WTC11 (cell line): ENCODE measurements at regions not wholly inside any gene's neighbourhood (a gene's known extent, or its start where the extent isn't known, plus 50 kb on each side); places are given as distances from the start of the nearest gene placed in this dataset.

Experiments used
- ATAC-seq: fragments of 200-7000 bp; cut with Tn5 transposase; 2 replicates; pipeline ENCODE4 v1.10.0; 2021; ENCODE audit warnings: mild to moderate bottlenecking, moderate library complexity
- CTCF ChIA-PET: fragments of 300-600 bp; sonication (Branson Sonifier 250); formaldehyde crosslinking; loops from one replicate; lab custom pipeline; 2021; ENCODE audit warnings: antibody characterized with exemption; lab: Charles Lee
- POLR2A ChIA-PET: fragments of 350-600 bp; sonication (Branson Sonifier 250); formaldehyde crosslinking; loops from one replicate; lab custom pipeline; 2021; ENCODE audit warnings: antibody characterized with exemption; lab: Charles Lee
- DNase-seq: peaks from one replicate; pipeline ENCODE4 v3.0.0; 2021; ENCODE audit warnings: low spot score
- H3K27ac Mint-ChIP-seq: 2 replicates; pipeline ENCODE4 v1.8.0; 2021; ENCODE audit warnings: mixed read lengths
- H3K27me3 Mint-ChIP-seq: 2 replicates; pipeline ENCODE4 v1.8.0; 2021; ENCODE audit warnings: low read depth, mild to moderate bottlenecking, moderate library complexity, mixed read lengths
- H3K36me3 Mint-ChIP-seq: 2 replicates; pipeline ENCODE4 v1.8.0; 2021; ENCODE audit warnings: mixed read lengths
- H3K4me1 Mint-ChIP-seq: 2 replicates; pipeline ENCODE4 v1.8.0; 2022; ENCODE audit warnings: mixed read lengths
- H3K4me3 Mint-ChIP-seq: 2 replicates; pipeline ENCODE4 v1.8.0; 2021; ENCODE audit warnings: mild to moderate bottlenecking, moderate library complexity, mixed read lengths
- H3K9me3 Mint-ChIP-seq: 2 replicates; pipeline ENCODE4 v1.8.0; 2021; ENCODE audit warnings: mixed read lengths
- CREM ChIP-seq: sonication (generic); formaldehyde crosslinking; IDR thresholded peaks from 2 replicates; pipeline ENCODE4 v1.8.1; 2022; ENCODE audit warnings: mild to moderate bottlenecking, missing genetic modification reagents, moderate library complexity
- ESRRA ChIP-seq: sonication (generic); formaldehyde crosslinking; IDR thresholded peaks from 2 replicates; pipeline ENCODE4 v1.8.1; 2022; ENCODE audit warnings: mild to moderate bottlenecking, missing genetic modification reagents, borderline replicate concordance
- FOXJ3 ChIP-seq: sonication (generic); formaldehyde crosslinking; IDR thresholded peaks from 2 replicates; pipeline ENCODE4 v1.9.0; 2021; ENCODE audit warnings: missing genetic modification reagents, mild to moderate bottlenecking, borderline replicate concordance
- FOXK1 ChIP-seq: sonication (generic); formaldehyde crosslinking; IDR thresholded peaks from 2 replicates; pipeline ENCODE4 v1.8.0; 2022; ENCODE audit warnings: mild to moderate bottlenecking, moderate library complexity, missing genetic modification reagents
- MXD4 ChIP-seq: fragments of 250-450 bp; sonication (Bioruptor Pico); IDR thresholded peaks from 2 replicates; pipeline ENCODE4 v1.8.0; 2021; ENCODE audit warnings: mild to moderate bottlenecking, moderate library complexity, borderline replicate concordance
- NFYB ChIP-seq: sonication (generic); formaldehyde crosslinking; conservative IDR thresholded peaks from 2 replicates; pipeline ENCODE4 v1.8.0; 2022; ENCODE audit warnings: low read depth, missing genetic modification reagents
- SMAD4 ChIP-seq: sonication (generic); formaldehyde crosslinking; IDR thresholded peaks from 2 replicates; pipeline ENCODE4 v1.8.0; 2022; ENCODE audit warnings: mild to moderate bottlenecking, missing genetic modification reagents
- ZNF232 ChIP-seq: sonication (generic); formaldehyde crosslinking; IDR thresholded peaks from 2 replicates; pipeline ENCODE4 v1.8.0; 2022; ENCODE audit warnings: mild to moderate bottlenecking, missing genetic modification reagents
- ZNF671 ChIP-seq: fragments of 250-450 bp; sonication (Bioruptor Pico); IDR thresholded peaks from 2 replicates; pipeline ENCODE4 v1.8.0; 2021; ENCODE audit warnings: mild to moderate bottlenecking
- TF ChIP-seq, protein P1 (sequence below): sonication (generic); formaldehyde crosslinking; IDR thresholded peaks from 2 replicates; pipeline ENCODE4 v1.8.0; 2022; ENCODE audit warnings: mild to moderate bottlenecking, missing genetic modification reagents
- TF ChIP-seq, protein P2 (sequence below): sonication (generic); formaldehyde crosslinking; IDR thresholded peaks from 2 replicates; pipeline ENCODE4 v1.8.1; 2023; ENCODE audit warnings: mild to moderate bottlenecking, missing genetic modification reagents
- TF ChIP-seq, protein P3 (sequence below): sonication (generic); formaldehyde crosslinking; conservative IDR thresholded peaks from 2 replicates; pipeline ENCODE4 v1.8.1; 2022; ENCODE audit warnings: mild to moderate bottlenecking, missing genetic modification reagents
- TF ChIP-seq, protein P4 (sequence below): sonication (generic); formaldehyde crosslinking; IDR thresholded peaks from 2 replicates; pipeline ENCODE4 v1.8.1; 2022; ENCODE audit warnings: low read depth, mild to moderate bottlenecking, moderate library complexity, missing genetic modification reagents, borderline replicate concordance
- TF ChIP-seq, protein P5 (sequence below): sonication (generic); formaldehyde crosslinking; IDR thresholded peaks from 2 replicates; pipeline ENCODE4 v1.8.1; 2022; ENCODE audit warnings: missing genetic modification reagents, borderline replicate concordance
- TF ChIP-seq, protein P6 (sequence below): sonication (generic); formaldehyde crosslinking; IDR thresholded peaks from 2 replicates; pipeline ENCODE4 v1.8.0; 2023; ENCODE audit warnings: mild to moderate bottlenecking, missing genetic modification reagents
- TF ChIP-seq, protein P7 (sequence below): sonication (generic); formaldehyde crosslinking; IDR thresholded peaks from 2 replicates; pipeline ENCODE4 v1.8.1; 2023; ENCODE audit warnings: mild to moderate bottlenecking, missing genetic modification reagents

DNA sequence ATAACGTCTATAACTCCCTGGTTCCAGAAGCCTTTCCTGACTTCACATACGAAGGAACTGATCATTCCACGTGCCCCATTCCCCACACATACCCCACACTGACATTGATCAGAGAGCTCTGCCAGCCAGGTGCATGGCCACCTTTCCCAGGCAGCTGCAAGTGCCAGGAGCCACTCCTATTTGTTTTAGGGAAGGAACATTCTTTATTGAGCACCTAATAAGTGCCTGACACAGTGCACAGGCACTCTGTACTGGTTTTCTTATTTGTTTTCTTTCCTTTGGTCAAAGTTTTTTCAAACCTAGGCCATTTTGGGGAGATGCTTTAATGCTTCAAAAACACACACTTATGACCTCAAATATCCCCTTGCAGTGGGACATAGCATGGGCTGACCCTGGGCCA, 50.0 kb downstream of the PITPNM2 start:
- ATAC-seq (no peak), DNase-seq (no peak)
- CTCF ChIA-PET = no interaction called here
- Mint-ChIP-seq H3K4me1 (peaks cover 49% of the 10 kb centered on the region), H3K27ac (no peak overlapping the region), H3K9me3 (no peaks in the 10 kb centered on the region), H3K36me3 (no peaks in the 10 kb centered on the region), H3K27me3 (no peaks in the 10 kb centered on the region)
- POLR2A ChIA-PET = no interaction called here
- no peak for TF ChIP-seq CREM (CRISPR knock-in tag)
- TF ChIP-seq, protein P1, sequence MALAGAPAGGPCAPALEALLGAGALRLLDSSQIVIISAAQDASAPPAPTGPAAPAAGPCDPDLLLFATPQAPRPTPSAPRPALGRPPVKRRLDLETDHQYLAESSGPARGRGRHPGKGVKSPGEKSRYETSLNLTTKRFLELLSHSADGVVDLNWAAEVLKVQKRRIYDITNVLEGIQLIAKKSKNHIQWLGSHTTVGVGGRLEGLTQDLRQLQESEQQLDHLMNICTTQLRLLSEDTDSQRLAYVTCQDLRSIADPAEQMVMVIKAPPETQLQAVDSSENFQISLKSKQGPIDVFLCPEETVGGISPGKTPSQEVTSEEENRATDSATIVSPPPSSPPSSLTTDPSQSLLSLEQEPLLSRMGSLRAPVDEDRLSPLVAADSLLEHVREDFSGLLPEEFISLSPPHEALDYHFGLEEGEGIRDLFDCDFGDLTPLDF (CRISPR knock-in tag) = no peak
- TF ChIP-seq, all 79 proteins: peak for 0
- H3K4me3 Mint-ChIP-seq = no peak overlapping the region

DNA sequence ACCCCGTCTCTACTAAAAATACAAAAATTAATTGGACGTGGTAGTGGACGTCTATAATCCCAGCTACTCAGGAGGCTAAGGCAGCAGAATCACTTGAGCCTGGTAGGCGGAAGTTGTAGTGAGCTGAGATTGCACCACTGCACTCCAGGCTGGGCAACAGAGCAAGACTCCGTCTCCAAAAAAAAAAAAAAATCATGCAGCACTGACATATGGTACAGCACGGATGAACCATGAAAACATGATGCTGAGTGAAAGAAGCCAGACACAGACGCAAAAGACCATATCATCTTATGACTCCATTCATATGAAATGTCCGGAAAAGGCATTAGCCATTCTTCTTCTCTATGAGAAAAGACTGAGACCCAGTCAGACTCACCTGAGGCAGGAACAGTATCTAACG, 50.4 kb downstream of the PITPNM2 start:
- Mint-ChIP-seq H3K27ac (no peak overlapping the region), H3K27me3 (no peaks in the 10 kb centered on the region), H3K4me1 (peaks cover 45% of the 10 kb centered on the region), H3K36me3 (no peaks in the 10 kb centered on the region), H3K4me3 (no peak overlapping the region), H3K9me3 (no peaks in the 10 kb centered on the region)
- ChIA-PET CTCF (no interaction called here), POLR2A (no interaction called here)
- TF ChIP-seq, protein P2, sequence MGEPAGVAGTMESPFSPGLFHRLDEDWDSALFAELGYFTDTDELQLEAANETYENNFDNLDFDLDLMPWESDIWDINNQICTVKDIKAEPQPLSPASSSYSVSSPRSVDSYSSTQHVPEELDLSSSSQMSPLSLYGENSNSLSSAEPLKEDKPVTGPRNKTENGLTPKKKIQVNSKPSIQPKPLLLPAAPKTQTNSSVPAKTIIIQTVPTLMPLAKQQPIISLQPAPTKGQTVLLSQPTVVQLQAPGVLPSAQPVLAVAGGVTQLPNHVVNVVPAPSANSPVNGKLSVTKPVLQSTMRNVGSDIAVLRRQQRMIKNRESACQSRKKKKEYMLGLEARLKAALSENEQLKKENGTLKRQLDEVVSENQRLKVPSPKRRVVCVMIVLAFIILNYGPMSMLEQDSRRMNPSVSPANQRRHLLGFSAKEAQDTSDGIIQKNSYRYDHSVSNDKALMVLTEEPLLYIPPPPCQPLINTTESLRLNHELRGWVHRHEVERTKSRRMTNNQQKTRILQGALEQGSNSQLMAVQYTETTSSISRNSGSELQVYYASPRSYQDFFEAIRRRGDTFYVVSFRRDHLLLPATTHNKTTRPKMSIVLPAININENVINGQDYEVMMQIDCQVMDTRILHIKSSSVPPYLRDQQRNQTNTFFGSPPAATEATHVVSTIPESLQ (CRISPR knock-in tag) = no peak
- TF ChIP-seq, protein P3, sequence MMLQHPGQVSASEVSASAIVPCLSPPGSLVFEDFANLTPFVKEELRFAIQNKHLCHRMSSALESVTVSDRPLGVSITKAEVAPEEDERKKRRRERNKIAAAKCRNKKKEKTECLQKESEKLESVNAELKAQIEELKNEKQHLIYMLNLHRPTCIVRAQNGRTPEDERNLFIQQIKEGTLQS (CRISPR knock-in tag) = no peak
- TF ChIP-seq ESRRA = no peak
- TF ChIP-seq FOXJ3 = no peak
- TF ChIP-seq ZNF232 = no peak
- TF ChIP-seq, protein P4, sequence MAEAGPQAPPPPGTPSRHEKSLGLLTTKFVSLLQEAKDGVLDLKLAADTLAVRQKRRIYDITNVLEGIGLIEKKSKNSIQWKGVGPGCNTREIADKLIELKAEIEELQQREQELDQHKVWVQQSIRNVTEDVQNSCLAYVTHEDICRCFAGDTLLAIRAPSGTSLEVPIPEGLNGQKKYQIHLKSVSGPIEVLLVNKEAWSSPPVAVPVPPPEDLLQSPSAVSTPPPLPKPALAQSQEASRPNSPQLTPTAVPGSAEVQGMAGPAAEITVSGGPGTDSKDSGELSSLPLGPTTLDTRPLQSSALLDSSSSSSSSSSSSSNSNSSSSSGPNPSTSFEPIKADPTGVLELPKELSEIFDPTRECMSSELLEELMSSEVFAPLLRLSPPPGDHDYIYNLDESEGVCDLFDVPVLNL = no peak
- no peak for TF ChIP-seq FOXK1 (CRISPR knock-in tag)
- TF ChIP-seq, protein P5, sequence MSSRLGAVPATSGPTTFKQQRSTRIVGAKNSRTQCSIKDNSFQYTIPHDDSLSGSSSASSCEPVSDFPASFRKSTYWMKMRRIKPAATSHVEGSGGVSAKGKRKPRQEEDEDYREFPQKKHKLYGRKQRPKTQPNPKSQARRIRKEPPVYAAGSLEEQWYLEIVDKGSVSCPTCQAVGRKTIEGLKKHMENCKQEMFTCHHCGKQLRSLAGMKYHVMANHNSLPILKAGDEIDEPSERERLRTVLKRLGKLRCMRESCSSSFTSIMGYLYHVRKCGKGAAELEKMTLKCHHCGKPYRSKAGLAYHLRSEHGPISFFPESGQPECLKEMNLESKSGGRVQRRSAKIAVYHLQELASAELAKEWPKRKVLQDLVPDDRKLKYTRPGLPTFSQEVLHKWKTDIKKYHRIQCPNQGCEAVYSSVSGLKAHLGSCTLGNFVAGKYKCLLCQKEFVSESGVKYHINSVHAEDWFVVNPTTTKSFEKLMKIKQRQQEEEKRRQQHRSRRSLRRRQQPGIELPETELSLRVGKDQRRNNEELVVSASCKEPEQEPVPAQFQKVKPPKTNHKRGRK (CRISPR knock-in tag) = no peak
- TF ChIP-seq, protein P6, sequence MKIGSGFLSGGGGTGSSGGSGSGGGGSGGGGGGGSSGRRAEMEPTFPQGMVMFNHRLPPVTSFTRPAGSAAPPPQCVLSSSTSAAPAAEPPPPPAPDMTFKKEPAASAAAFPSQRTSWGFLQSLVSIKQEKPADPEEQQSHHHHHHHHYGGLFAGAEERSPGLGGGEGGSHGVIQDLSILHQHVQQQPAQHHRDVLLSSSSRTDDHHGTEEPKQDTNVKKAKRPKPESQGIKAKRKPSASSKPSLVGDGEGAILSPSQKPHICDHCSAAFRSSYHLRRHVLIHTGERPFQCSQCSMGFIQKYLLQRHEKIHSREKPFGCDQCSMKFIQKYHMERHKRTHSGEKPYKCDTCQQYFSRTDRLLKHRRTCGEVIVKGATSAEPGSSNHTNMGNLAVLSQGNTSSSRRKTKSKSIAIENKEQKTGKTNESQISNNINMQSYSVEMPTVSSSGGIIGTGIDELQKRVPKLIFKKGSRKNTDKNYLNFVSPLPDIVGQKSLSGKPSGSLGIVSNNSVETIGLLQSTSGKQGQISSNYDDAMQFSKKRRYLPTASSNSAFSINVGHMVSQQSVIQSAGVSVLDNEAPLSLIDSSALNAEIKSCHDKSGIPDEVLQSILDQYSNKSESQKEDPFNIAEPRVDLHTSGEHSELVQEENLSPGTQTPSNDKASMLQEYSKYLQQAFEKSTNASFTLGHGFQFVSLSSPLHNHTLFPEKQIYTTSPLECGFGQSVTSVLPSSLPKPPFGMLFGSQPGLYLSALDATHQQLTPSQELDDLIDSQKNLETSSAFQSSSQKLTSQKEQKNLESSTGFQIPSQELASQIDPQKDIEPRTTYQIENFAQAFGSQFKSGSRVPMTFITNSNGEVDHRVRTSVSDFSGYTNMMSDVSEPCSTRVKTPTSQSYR (CRISPR knock-in tag) = no peak
- TF ChIP-seq, protein P7, sequence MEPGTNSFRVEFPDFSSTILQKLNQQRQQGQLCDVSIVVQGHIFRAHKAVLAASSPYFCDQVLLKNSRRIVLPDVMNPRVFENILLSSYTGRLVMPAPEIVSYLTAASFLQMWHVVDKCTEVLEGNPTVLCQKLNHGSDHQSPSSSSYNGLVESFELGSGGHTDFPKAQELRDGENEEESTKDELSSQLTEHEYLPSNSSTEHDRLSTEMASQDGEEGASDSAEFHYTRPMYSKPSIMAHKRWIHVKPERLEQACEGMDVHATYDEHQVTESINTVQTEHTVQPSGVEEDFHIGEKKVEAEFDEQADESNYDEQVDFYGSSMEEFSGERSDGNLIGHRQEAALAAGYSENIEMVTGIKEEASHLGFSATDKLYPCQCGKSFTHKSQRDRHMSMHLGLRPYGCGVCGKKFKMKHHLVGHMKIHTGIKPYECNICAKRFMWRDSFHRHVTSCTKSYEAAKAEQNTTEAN (CRISPR knock-in tag) = no peak
- TF ChIP-seq ZNF671 (CRISPR knock-in tag) = no peak
- TF ChIP-seq MXD4 (CRISPR knock-in tag) = no peak
- no peak for TF ChIP-seq NFYB (CRISPR knock-in tag)
- no peak for TF ChIP-seq SMAD4 (CRISPR knock-in tag)
- DNase-seq (no peak), ATAC-seq (no peak)
